ENCODE measurements at regions not wholly inside any gene's neighbourhood (a gene's known extent, or its start where the extent isn't known, plus 50 kb on each side); places are given as distances from the start of the nearest gene placed in this dataset.
"Not testable (repeated sequence)": the region's sequence is repeated elsewhere in the genome, so short reads cannot be mapped to it uniquely, and the experiment has no call there.

- H3K4me1 ChIP-seq (ENCODE audit: control insufficient read depth, insufficient read depth, low read length), result no peaks in the 10 kb centered on the region
- no peak overlapping the region for H4K91ac ChIP-seq (ENCODE audit: insufficient read depth, low read depth, low read length)
- ChIA-PET CTCF (no interaction called here), POLR2A (ENCODE audit: unreplicated experiment) (no interaction called here)
- no peaks in the 10 kb centered on the region for H3K36me3 ChIP-seq (ENCODE audit: control insufficient read depth, insufficient read depth, low read length)
- no peaks in the 10 kb centered on the region for H4K20me1 ChIP-seq (ENCODE audit: insufficient read depth, low read length)
- H2BK15ac ChIP-seq (ENCODE audit: low read depth, low read length), result no peak overlapping the region
- no peaks in the 10 kb centered on the region for H3K9me3 ChIP-seq (ENCODE audit: control insufficient read depth, insufficient read depth, low read length)
- H3K23ac ChIP-seq (ENCODE audit: low read depth, low read length), result no peak overlapping the region
- no peak for TF ChIP-seq SMC3 (IDR thresholded peaks at IDR 0.05; ENCODE audit: low read depth, low read length)
- no peak for TF ChIP-seq MXI1 (IDR thresholded peaks at IDR 0.05; ENCODE audit: borderline replicate concordance, low read depth, low read length)
- TF ChIP-seq POLR2A (IDR thresholded peaks at IDR 0.05; ENCODE audit: low read depth, low read length), result no peak
- no peak for TF ChIP-seq FOS (IDR thresholded peaks at IDR 0.05; ENCODE audit: low read depth, low read length)
- TF ChIP-seq CEBPB (IDR thresholded peaks at IDR 0.05; ENCODE audit: low read depth, low read length), result no peak
- no peak for TF ChIP-seq BHLHE40 (IDR thresholded peaks at IDR 0.05; ENCODE audit: low read depth, low read length)
- TF ChIP-seq RCOR1 (IDR thresholded peaks at IDR 0.05; ENCODE audit: insufficient replicate concordance, low read length), result no peak
- no peak for TF ChIP-seq USF2 (IDR thresholded peaks at IDR 0.05; ENCODE audit: low read depth, low read length)
- TF ChIP-seq MAFK (IDR thresholded peaks at IDR 0.05; ENCODE audit: low read depth, low read length), result no peak
- no peak for TF ChIP-seq NFE2L2 (IDR thresholded peaks at IDR 0.05; ENCODE audit: low read depth, low read length)
- TF ChIP-seq RAD21 (IDR thresholded peaks at IDR 0.05; ENCODE audit: low read length), result no peak
- H3K27me3 ChIP-seq (ENCODE audit: control insufficient read depth, insufficient read depth, low read length), result peaks cover 2% of the 10 kb centered on the region; the same call in 1 of the 2 replicates
- H4K8ac ChIP-seq (ENCODE audit: low read depth in 2 of 2, low read length in 2 of 2), result no peak overlapping the region
- H2AK5ac ChIP-seq (ENCODE audit: low read depth, low read length), result no peak overlapping the region
- no peak overlapping the region for H2AK9ac ChIP-seq (replicated peaks; ENCODE audit: low read depth, low read length, poor library complexity)
- in situ Hi-C loops (cut with MboI; ENCODE audit: low sequenced_read_pairs), result no loop called here
- no TSS peak for BruUV-seq (replicated peaks)
- H3K14ac ChIP-seq (replicated peaks; ENCODE audit: low read depth, low read length), result no peak overlapping the region
- dilution Hi-C loops (cut with HindIII; ENCODE audit: low sequenced_read_pairs, unreplicated experiment), result no loop called here
- ATAC-seq (ENCODE audit: low read depth), result no peak
- no peak for DNase-seq
- H3K18ac ChIP-seq (ENCODE audit: low read depth, low read length), result no peak overlapping the region
- H3K4me2 ChIP-seq (ENCODE audit: low read depth, low read length), result no peak overlapping the region
- WGBS, 2 experiments (ENCODE audit: extremely low coverage in 2 of 2, insufficient read length in 1 of 2), result no CpG with 5 or more reads among the region's 5 CpGs
- no peak overlapping the region for H2BK20ac ChIP-seq (ENCODE audit: low read depth, low read length)
- no peaks in the 10 kb centered on the region for H3K79me1 ChIP-seq (ENCODE audit: low read depth in 1 of 2, low read length in 2 of 2)
- no peak overlapping the region for H2AFZ ChIP-seq (replicated peaks; ENCODE audit: low read length, poor library complexity)
- H3K4me3 ChIP-seq (ENCODE audit: insufficient read depth, low read depth, low read length), result no peak overlapping the region
- no peak overlapping the region for H3K56ac ChIP-seq (ENCODE audit: extremely low read depth, insufficient read depth, low read length)
- no peak overlapping the region for H3K27ac ChIP-seq (ENCODE audit: insufficient read depth, low read length)
- H3K9ac ChIP-seq (ENCODE audit: low read depth, low read length), result no peak overlapping the region
- H4K5ac ChIP-seq (ENCODE audit: low read depth, low read length), result no peak overlapping the region
- H2BK120ac ChIP-seq (ENCODE audit: low read depth, low read length), result no peak overlapping the region
- no peaks in the 10 kb centered on the region for H3K9me1 ChIP-seq (ENCODE audit: insufficient read depth, low read length)
- H2BK5ac ChIP-seq (ENCODE audit: low read depth, low read length, poor library complexity, severe bottlenecking), result no peak overlapping the region
- intact Hi-C loops (cut with micrococcal nuclease), result no loop called here
- H3K4ac ChIP-seq (ENCODE audit: low read depth, low read length), result no peak overlapping the region
Observed at GRCh38 chr10:32179836-32180235, 123.6 kb upstream of the KIF5B start.

GRCh38 chr10:32177594-32177993 is 121.4 kb upstream of the KIF5B start:
- H3K27ac ChIP-seq (ENCODE audit: insufficient read depth, low read length); H3K9ac ChIP-seq (ENCODE audit: low read depth, low read length); H3K36me3 ChIP-seq (ENCODE audit: control insufficient read depth, insufficient read depth, low read length); H3K18ac ChIP-seq (ENCODE audit: low read depth, low read length); H3K56ac ChIP-seq (ENCODE audit: extremely low read depth, insufficient read depth, low read length); H2BK5ac ChIP-seq (ENCODE audit: low read depth, low read length, poor library complexity, severe bottlenecking); intact Hi-C loops (cut with micrococcal nuclease); dilution Hi-C loops (cut with HindIII; ENCODE audit: low sequenced_read_pairs, unreplicated experiment); H3K23ac ChIP-seq (ENCODE audit: low read depth, low read length); H2AK5ac ChIP-seq (ENCODE audit: low read depth, low read length); H3K79me1 ChIP-seq (ENCODE audit: low read depth in 1 of 2, low read length in 2 of 2); POLR2A ChIA-PET (ENCODE audit: unreplicated experiment); BruUV-seq (replicated peaks); H2BK15ac ChIP-seq (ENCODE audit: low read depth, low read length); ATAC-seq (ENCODE audit: low read depth); H2BK20ac ChIP-seq (ENCODE audit: low read depth, low read length); H4K91ac ChIP-seq (ENCODE audit: insufficient read depth, low read depth, low read length); H4K8ac ChIP-seq (ENCODE audit: low read depth in 2 of 2, low read length in 2 of 2); H3K4ac ChIP-seq (ENCODE audit: low read depth, low read length); CTCF ChIA-PET; DNase-seq; H3K27me3 ChIP-seq (ENCODE audit: control insufficient read depth, insufficient read depth, low read length); H4K5ac ChIP-seq (ENCODE audit: low read depth, low read length); in situ Hi-C loops (cut with MboI; ENCODE audit: low sequenced_read_pairs); H3K9me3 ChIP-seq (ENCODE audit: control insufficient read depth, insufficient read depth, low read length); H3K4me2 ChIP-seq (ENCODE audit: low read depth, low read length); H3K9me1 ChIP-seq (ENCODE audit: insufficient read depth, low read length); H3K4me3 ChIP-seq (ENCODE audit: insufficient read depth, low read depth, low read length); H3K4me1 ChIP-seq (ENCODE audit: control insufficient read depth, insufficient read depth, low read length); H2BK120ac ChIP-seq (ENCODE audit: low read depth, low read length); H2AK9ac ChIP-seq (replicated peaks; ENCODE audit: low read depth, low read length, poor library complexity); H3K14ac ChIP-seq (replicated peaks; ENCODE audit: low read depth, low read length); H4K20me1 ChIP-seq (ENCODE audit: insufficient read depth, low read length): not testable (repeated sequence)
- WGBS, 2 experiments (ENCODE audit: extremely low coverage in 2 of 2, insufficient read length in 1 of 2), result 80% methylated on average over 2 of the region's 7 CpGs; no CpG with 5 or more reads in 1 of the 2 experiments
- H2AFZ ChIP-seq (replicated peaks; ENCODE audit: low read length, poor library complexity), result peak overlapping the region; percentile 23

Data from IMR-90 (cell line).